HepG2 (cell line): ENCODE measurements at regions not wholly inside any gene's neighbourhood (a gene's known extent, or its start where the extent isn't known, plus 50 kb on each side); places are given as distances from the start of the nearest gene placed in this dataset.

Experiments used
- ERF ChIP-seq: IDR thresholded peaks from 2 replicates; pipeline ENCODE4 v1.6.1; 2018; ENCODE audit warnings: missing biosample characterization, missing genetic modification reagents
- FOXK1 ChIP-seq: sonication (generic); formaldehyde crosslinking; IDR thresholded peaks from 2 replicates; pipeline ENCODE4 v1.4.0; 2020; ENCODE audit warnings: low read depth, missing genetic modification reagents, borderline replicate concordance
- HMGXB4 ChIP-seq, 2 experiments: sonication (generic) in 1 of 2; formaldehyde crosslinking in 1 of 2; IDR thresholded peaks; 2 replicates each; pipeline versions ENCODE4 v1.4.0 to v1.6.1; 2018 to 2020; ENCODE audit warnings: missing genetic modification reagents in 2 of 2, borderline replicate concordance in 1 of 2, low read depth in 1 of 2, mild to moderate bottlenecking in 1 of 2, missing biosample characterization in 1 of 2
- HNRNPK ChIP-seq: fragments of 200-400 bp; formaldehyde crosslinking; IDR thresholded peaks from 2 replicates; pipeline ENCODE4 v1.6.1; 2018; ENCODE audit warnings: low read length, low read depth, moderate library complexity, mild to moderate bottlenecking; ENCODE audit not compliant: poor library complexity, severe bottlenecking
- KAT8 ChIP-seq: IDR thresholded peaks from 2 replicates; pipeline ENCODE4 v1.6.1; 2016; ENCODE audit warnings: missing genetic modification reagents, missing compliant biosample characterization
- KLF12 ChIP-seq: sonication (generic); formaldehyde crosslinking; IDR thresholded peaks from 2 replicates; pipeline ENCODE4 v1.4.0; 2020; ENCODE audit warnings: missing genetic modification reagents, borderline replicate concordance
- KMT2A ChIP-seq: sonication (generic); formaldehyde crosslinking; IDR thresholded peaks from 2 replicates; pipeline ENCODE4 v1.4.0; 2020; ENCODE audit warnings: missing genetic modification reagents
- KMT2B ChIP-seq: IDR thresholded peaks from 2 replicates; pipeline ENCODE4 v1.6.1; 2016; ENCODE audit warnings: missing genetic modification reagents, missing compliant biosample characterization
- RAD21 ChIP-seq: fragments of 450-650 bp; formaldehyde crosslinking; IDR thresholded peaks from 2 replicates; pipeline ENCODE4 v1.5.0; 2020; ENCODE audit warnings: mild to moderate bottlenecking
- RNF2 ChIP-seq: fragments of 450-650 bp; conservative IDR thresholded peaks from 2 replicates; pipeline ENCODE4 v1.6.1; 2016; ENCODE audit warnings: low read depth
- SAP130 ChIP-seq: IDR thresholded peaks from 2 replicates; pipeline ENCODE4 v1.6.1; 2016; ENCODE audit warnings: low read depth
- SOX6 ChIP-seq, 2 experiments: fragments of 450-650 bp in 1 of 2; sonication (generic) in 1 of 2; formaldehyde crosslinking in 1 of 2; IDR thresholded peaks; 2 replicates each; pipeline versions ENCODE4 v1.4.0 to v1.6.1; 2017 to 2020; ENCODE audit warnings: antibody characterized with exemption in 1 of 2, mild to moderate bottlenecking in 1 of 2, missing genetic modification reagents in 1 of 2
- YY1 ChIP-seq: IDR thresholded peaks from 2 replicates; pipeline ENCODE4 v1.6.1; 2011; ENCODE audit warnings: low read length, low read depth, moderate library complexity, mild to moderate bottlenecking; ENCODE audit not compliant: insufficient read depth, insufficient replicate concordance
- ZNF326 ChIP-seq: sonication (generic); formaldehyde crosslinking; IDR thresholded peaks from 2 replicates; pipeline ENCODE4 v1.4.0; 2020; ENCODE audit warnings: missing genetic modification reagents, borderline replicate concordance
- ZNF672 ChIP-seq: sonication (generic); formaldehyde crosslinking; IDR thresholded peaks from 2 replicates; pipeline ENCODE4 v1.8.1; 2022; ENCODE audit warnings: missing genetic modification reagents
- ZNF841 ChIP-seq: sonication (generic); formaldehyde crosslinking; IDR thresholded peaks from 2 replicates; pipeline ENCODE4 v1.8.1; 2023; ENCODE audit warnings: missing genetic modification reagents, borderline replicate concordance
- ZSCAN25 ChIP-seq: sonication (generic); formaldehyde crosslinking; IDR thresholded peaks from 2 replicates; pipeline ENCODE4 v1.8.0; 2022; ENCODE audit warnings: mild to moderate bottlenecking, missing genetic modification reagents
- TF ChIP-seq, protein P1 (sequence below): sonication (generic); formaldehyde crosslinking; IDR thresholded peaks from 2 replicates; pipeline ENCODE4 v1.4.0; 2020; ENCODE audit warnings: missing genetic modification reagents
- TF ChIP-seq, protein P2 (sequence below): sonication (generic); formaldehyde crosslinking; IDR thresholded peaks from 2 replicates; pipeline ENCODE4 v1.4.0; 2020; ENCODE audit warnings: missing genetic modification reagents, mild to moderate bottlenecking, borderline replicate concordance
- TF ChIP-seq, protein P3 (sequence below): IDR thresholded peaks from 2 replicates; pipeline ENCODE4 v1.6.1; 2016; ENCODE audit warnings: low read depth
- TF ChIP-seq, protein P4 (sequence below): sonication (generic); formaldehyde crosslinking; IDR thresholded peaks from 2 replicates; pipeline ENCODE4 v1.5.0; 2020; ENCODE audit warnings: mild to moderate bottlenecking, missing genetic modification reagents, moderate library complexity

DNA sequence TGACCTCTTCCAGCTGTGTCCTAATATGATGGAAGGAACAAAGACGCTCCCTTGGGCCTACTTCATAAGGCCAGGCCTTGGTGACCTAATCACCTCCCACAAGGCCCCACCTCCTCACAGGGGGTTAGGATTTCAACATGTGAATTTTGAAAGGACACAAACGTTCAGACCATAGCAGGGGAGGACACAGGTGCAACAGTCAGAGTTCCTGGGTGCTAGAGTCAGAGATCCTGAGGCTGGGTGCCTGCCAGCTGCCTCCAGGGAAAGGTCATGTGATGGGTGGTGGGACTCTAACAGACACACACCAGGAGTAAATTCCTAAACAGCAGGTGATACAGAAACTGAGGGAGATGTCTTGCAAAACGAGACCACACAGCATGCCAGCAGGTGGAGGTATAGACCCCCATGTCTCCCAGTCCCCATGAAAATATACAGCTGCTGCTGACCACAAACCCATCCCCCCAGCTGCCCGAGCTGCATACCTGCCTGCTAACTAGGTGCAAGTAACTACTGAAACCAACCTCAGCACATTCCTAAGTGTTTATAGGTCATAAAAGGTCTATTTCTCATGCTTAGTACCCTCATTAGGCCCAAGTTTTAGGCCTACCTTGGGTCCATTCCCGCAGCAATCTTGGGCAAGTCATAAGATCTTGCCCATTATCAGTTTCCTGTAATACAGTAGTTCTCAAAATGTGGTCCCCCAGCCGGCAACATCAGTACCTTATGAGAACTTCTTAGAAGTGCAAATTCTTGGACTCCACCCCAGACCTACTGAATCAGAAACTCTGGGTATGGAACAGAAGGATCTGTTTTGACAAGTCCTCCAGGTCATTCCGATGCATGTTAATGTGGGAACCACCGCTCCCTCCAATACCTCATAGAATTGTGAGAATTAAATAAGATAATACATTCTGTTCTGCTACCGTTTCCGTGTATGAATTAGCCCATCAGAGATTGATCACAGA is 245.3 kb downstream of the ENC1 start (continued):
- 0 out of 2 replicates have a peak, but pooled peaks have one; percentile 32 for TF ChIP-seq ERF
- TF ChIP-seq, protein P1, sequence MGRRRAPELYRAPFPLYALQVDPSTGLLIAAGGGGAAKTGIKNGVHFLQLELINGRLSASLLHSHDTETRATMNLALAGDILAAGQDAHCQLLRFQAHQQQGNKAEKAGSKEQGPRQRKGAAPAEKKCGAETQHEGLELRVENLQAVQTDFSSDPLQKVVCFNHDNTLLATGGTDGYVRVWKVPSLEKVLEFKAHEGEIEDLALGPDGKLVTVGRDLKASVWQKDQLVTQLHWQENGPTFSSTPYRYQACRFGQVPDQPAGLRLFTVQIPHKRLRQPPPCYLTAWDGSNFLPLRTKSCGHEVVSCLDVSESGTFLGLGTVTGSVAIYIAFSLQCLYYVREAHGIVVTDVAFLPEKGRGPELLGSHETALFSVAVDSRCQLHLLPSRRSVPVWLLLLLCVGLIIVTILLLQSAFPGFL (CRISPR knock-in tag), result no peak
- TF ChIP-seq, protein P2, sequence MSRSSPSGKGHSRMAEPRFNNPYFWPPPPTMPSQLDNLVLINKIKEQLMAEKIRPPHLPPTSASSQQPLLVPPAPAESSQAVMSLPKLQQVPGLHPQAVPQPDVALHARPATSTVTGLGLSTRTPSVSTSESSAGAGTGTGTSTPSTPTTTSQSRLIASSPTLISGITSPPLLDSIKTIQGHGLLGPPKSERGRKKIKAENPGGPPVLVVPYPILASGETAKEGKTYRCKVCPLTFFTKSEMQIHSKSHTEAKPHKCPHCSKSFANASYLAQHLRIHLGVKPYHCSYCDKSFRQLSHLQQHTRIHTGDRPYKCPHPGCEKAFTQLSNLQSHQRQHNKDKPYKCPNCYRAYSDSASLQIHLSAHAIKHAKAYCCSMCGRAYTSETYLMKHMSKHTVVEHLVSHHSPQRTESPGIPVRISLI (CRISPR knock-in tag), result peak; percentile 27; the same call in 1 of the 2 replicates
- no peak for TF ChIP-seq HNRNPK
- TF ChIP-seq SAP130, result peak; percentile 35; the same call in 1 of the 2 replicates
- TF ChIP-seq YY1, result no peak
- TF ChIP-seq KAT8 (CRISPR knock-in tag), result no peak
- TF ChIP-seq ZNF326, result no peak
- TF ChIP-seq RAD21 (CRISPR knock-in tag), result peak; percentile 75
- no peak for TF ChIP-seq KMT2B (CRISPR knock-in tag)
- no peak for TF ChIP-seq ZSCAN25 (CRISPR knock-in tag)
- TF ChIP-seq HMGXB4 (CRISPR knock-in tag; IDR thresholded peaks at IDR 0.05; ENCODE audit: borderline replicate concordance in 1 of 2, low read depth in 1 of 2), result peak in 1 of 2 experiments; percentile 17; a peak in 2 of 4 replicates
- no peak for TF ChIP-seq ZNF841 (CRISPR knock-in tag)
- no peak for TF ChIP-seq KMT2A (CRISPR knock-in tag)
- TF ChIP-seq, protein P3, sequence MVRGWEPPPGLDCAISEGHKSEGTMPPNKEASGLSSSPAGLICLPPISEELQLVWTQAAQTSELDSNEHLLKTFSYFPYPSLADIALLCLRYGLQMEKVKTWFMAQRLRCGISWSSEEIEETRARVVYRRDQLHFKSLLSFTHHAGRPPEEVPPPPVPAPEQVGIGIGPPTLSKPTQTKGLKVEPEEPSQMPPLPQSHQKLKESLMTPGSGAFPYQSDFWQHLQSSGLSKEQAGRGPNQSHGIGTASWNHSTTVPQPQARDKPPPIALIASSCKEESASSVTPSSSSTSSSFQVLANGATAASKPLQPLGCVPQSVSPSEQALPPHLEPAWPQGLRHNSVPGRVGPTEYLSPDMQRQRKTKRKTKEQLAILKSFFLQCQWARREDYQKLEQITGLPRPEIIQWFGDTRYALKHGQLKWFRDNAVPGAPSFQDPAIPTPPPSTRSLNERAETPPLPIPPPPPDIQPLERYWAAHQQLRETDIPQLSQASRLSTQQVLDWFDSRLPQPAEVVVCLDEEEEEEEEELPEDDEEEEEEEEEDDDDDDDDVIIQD (CRISPR knock-in tag), result no peak
- no peak for TF ChIP-seq SOX6 (IDR thresholded peaks at IDR 0.05)
- peak; percentile 44; the same call in 1 of the 2 replicates for TF ChIP-seq SOX6 (CRISPR knock-in tag; IDR thresholded peaks at IDR 0.05)
- TF ChIP-seq ZNF672, result no peak
- TF ChIP-seq, protein P4, sequence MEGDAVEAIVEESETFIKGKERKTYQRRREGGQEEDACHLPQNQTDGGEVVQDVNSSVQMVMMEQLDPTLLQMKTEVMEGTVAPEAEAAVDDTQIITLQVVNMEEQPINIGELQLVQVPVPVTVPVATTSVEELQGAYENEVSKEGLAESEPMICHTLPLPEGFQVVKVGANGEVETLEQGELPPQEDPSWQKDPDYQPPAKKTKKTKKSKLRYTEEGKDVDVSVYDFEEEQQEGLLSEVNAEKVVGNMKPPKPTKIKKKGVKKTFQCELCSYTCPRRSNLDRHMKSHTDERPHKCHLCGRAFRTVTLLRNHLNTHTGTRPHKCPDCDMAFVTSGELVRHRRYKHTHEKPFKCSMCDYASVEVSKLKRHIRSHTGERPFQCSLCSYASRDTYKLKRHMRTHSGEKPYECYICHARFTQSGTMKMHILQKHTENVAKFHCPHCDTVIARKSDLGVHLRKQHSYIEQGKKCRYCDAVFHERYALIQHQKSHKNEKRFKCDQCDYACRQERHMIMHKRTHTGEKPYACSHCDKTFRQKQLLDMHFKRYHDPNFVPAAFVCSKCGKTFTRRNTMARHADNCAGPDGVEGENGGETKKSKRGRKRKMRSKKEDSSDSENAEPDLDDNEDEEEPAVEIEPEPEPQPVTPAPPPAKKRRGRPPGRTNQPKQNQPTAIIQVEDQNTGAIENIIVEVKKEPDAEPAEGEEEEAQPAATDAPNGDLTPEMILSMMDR, result peak; percentile 75
- TF ChIP-seq KLF12 (CRISPR knock-in tag), result no peak
- no peak for TF ChIP-seq FOXK1 (CRISPR knock-in tag)
- TF ChIP-seq RNF2, result no peak
